ENCODE measurements at regions not wholly inside any gene's neighbourhood (a gene's known extent, or its start where the extent isn't known, plus 50 kb on each side); places are given as distances from the start of the nearest gene placed in this dataset.

GRCh38 chr5:164844348-164844747, 1338.9 kb downstream of the MAT2B start:
- TF ChIP-seq, protein P1, sequence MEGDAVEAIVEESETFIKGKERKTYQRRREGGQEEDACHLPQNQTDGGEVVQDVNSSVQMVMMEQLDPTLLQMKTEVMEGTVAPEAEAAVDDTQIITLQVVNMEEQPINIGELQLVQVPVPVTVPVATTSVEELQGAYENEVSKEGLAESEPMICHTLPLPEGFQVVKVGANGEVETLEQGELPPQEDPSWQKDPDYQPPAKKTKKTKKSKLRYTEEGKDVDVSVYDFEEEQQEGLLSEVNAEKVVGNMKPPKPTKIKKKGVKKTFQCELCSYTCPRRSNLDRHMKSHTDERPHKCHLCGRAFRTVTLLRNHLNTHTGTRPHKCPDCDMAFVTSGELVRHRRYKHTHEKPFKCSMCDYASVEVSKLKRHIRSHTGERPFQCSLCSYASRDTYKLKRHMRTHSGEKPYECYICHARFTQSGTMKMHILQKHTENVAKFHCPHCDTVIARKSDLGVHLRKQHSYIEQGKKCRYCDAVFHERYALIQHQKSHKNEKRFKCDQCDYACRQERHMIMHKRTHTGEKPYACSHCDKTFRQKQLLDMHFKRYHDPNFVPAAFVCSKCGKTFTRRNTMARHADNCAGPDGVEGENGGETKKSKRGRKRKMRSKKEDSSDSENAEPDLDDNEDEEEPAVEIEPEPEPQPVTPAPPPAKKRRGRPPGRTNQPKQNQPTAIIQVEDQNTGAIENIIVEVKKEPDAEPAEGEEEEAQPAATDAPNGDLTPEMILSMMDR (optimal IDR thresholded peaks at IDR 0.05 in 1 of 3, IDR thresholded peaks at IDR 0.05 in 1 of 3, conservative IDR thresholded peaks at IDR 0.05 in 1 of 3; ENCODE audit: extremely low read depth in 1 of 3, insufficient read depth in 2 of 3, low read length in 3 of 3) = no peak
- no peak for TF ChIP-seq EZH2 (IDR thresholded peaks at IDR 0.05; ENCODE audit: low read length)

All from keratinocyte (primary cell).